Amniotic epithelial cell (primary cell): ENCODE measurements at regions not wholly inside any gene's neighbourhood (a gene's known extent, or its start where the extent isn't known, plus 50 kb on each side); places are given as distances from the start of the nearest gene placed in this dataset.

Source experiments
- DNase-seq: peaks from one replicate; pipeline ENCODE4 v3.0.0-alpha.2; 2010; ENCODE audit warnings: low read depth

DNA sequence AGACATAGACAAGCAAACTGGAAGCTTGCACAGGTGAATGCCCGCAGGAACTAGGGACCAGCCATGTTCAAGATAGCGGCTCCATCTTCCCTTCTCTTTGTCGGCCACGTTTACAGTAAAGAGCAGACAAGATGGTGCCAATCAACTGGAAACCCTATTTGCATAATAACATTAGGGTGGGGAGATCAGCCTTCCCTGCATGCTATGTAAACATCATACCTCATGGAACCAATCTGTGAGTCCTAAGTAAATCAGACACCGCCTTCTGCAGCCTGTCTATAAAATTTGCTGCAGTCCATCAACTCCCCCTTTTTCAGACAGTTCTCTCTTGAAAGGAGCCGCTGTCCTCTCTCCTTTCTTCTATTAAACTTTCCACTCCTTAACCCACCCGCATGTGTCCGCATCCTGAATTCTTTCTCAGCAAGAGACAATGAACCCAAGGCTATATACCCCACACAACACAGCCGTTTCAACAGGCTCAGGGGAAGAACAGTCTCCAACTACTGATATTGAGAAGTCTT lies 384.4 kb downstream of the EIPR1 start:
- DNase-seq, result no peak

DNA sequence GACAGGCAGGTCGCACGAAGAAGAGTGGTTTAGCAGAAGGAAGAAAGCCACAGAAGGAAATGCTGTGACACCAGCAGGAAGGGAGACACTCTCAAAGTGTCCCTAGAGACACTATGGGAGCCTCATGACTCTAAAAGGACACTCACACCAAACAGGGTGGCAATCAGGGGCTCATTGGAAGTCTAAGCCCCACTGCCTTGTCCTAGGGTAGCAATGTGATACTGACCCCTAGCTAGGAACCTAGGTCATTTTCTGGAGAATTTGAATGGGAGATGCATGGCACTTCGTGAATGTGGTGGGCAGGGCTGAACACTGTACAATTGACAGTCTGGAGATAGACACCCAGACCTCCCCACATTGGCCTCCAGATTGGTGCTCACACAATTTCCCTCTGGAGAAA lies 385.0 kb downstream of the EIPR1 start:
- no peak for DNase-seq

DNA sequence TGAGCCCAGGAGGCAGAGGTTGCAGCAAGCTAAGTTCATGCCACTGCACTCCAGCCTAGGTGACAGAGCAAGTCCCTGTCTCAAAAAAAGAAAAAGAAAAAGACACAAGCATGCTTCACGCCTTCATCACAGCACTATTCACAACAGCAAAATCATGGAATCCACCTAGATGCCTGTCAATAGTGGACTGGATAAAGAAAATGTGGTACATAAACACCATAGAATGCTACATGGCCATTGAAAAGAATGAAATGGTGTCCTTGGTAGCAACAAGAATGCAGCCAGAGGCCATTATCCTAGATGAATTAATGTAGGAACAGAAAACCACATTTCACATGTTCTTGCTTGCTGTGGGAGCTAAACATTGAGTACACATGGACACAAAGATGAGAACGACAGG lies 392.6 kb downstream of the EIPR1 start:
- DNase-seq, result no peak

DNA sequence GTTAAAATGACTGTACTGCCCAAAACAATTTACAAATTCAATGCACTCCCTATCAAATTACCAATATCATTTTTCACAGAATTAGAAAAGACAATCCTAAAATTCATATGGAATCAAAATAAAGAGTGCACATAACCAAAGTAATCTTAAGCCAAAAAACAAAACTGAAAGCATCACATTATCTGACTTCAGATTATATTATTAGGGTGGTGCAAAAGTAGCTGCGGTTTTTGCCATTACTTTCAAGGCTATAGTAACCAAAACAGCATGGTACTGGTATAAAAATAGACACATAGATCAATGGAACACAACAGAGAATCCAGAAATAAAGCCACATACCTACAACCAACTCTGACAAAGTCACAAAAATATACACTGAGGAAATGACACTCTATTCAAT lies 396.6 kb downstream of the EIPR1 start:
- no peak for DNase-seq

DNA sequence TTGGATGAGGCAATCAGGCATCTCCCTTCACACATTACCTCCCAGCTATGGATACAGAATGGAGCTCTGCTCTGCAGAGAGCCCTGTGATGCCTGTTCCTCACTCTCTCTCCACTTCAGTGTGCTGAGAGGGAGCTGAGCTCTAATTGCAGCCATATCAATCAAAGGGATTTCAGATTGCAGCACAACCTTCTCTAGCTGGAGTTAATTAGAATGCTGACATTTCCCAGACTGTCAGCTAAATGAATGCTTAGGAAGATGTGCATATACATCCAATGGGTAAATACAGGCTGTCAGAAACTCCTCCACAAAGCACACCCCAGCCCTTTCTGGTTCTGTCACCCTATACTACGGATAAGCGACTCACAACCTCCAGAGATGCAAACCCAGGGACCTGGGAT lies 402.6 kb downstream of the EIPR1 start:
- DNase-seq, result no peak

DNA sequence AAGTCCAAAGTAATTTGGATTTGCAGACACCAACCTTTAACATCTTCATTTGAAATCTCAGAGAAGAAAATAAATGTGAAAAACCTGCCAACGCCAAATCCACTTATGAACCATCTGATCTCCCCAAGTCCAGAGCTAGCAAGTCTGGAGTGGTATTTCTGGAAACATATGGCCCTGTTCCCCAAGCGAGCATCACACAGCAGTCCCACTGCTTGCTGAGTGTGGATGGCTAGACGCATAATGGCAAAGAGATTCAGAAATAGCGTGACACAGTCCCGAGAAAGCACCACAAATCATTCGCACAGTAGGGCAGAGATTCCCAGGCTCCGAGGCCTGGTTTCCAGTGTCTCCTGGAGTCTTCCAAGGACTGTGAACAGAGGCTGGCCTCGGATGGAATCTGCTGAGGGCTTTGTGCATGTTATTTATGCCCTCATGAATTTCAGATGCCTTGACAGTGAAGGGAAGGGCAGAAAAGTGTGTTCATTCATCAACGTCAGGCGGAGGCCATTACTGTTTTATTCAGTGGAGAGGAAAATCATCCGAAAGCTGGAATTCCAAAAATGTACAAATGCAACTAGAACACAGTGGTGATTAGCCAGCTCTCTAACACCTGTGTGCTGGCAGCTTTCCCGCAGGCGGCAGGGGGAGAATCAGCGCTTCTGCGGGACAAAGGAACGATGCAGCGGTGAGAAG lies 417.0 kb downstream of the EIPR1 start:
- DNase-seq, result no peak

DNA sequence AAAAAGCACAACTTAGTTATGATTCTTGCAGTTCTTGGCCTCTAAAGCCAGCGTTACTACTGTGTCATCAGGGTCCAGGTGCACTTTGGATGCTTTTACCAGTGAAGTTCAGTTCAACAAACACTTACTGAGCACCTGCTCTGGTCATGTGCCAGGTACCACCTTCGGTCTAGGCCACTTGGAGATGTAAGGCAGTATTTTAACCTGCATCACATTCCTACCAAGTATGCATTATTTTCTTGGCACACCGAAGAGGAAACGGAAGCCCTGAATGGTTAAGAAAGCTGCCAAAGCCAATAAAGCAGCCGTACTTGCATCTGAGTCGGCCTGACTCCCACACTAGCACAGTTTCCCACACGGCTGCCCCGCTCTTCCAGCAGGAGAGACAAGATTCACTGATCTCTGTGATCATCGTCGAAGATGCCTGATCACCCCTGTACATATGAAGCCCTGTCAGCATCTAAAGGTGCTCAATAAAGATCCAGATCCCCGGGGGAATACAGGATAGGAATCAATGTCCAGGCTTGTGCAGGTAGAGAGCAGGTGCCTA lies 427.1 kb downstream of the EIPR1 start:
- no peak for DNase-seq

DNA sequence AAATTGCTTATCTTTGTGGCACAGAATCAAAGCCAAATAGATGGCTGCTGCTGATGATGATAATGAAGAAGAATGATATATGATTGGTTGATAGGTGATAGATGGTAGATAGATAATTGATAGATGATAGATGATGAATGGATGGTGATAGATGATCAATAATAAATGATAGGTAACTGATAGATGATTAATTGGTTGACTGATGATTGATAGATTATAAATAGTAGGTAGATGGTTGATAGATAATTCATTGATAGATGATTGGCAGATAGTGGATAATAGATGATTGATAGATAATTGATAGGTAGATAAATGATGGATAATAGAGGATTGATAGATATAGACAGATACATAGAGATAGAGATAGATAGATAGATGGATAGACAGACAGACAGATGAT lies 430.2 kb downstream of the EIPR1 start:
- DNase-seq, result no peak

DNA sequence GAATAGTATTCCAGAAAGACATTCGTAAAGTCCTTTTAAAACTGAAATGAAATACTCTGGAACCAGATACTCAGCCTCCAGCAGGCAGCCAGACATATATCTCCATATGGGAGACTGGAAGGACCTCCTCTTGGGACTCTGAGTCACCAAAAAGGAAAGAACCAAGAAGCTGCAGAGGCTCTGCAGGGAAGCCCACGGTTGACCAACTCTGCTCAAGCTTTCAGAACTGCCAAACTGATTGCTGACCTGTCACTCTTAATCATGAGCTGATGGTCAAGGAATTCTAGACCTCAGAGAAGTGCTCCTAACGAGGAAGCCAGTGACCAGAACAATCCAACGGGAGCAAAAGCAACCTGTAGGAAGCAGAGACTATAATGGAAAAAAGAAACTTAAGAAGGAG lies 434.7 kb downstream of the EIPR1 start:
- DNase-seq, result no peak

DNA sequence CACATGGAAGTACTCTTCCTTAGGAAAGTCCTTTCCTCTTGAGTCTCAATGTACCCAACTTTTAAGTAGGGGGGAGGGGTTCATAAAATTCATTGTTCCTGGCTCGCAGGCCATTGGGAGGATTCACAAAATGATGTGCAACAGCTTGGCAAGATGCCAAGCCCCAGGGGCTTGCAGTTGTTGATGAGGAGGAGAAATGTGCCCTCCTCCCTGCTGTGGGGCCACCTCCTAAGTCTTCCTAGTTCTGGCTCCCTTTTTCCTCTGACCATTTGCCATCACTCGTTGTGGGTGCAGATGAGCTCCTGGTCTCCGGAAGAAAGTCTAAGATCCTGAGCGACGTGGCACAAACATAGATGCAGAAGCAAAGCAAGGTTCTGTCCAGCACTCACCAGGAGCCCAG lies 435.4 kb downstream of the EIPR1 start:
- DNase-seq, result no peak

DNA sequence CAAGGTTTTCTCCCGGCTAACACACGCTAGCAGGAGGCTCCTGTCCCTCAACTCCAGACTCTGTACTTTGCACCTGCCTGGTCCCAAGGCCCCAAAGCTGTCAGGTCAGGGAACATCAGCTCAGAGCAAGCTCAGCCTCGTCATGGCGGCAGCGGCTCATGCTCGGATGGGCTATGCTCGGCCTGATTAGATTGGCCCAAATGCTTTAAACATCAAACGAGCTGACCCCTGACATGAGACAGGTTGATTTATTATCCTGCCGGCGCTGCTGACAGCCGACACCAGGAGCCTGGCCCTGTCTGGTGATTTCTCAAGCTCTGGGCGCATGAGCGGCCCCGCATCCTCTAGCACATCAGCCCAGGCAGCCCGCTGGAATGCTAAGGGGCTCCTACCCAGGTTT lies 436.4 kb downstream of the EIPR1 start:
- DNase-seq, result no peak

DNA sequence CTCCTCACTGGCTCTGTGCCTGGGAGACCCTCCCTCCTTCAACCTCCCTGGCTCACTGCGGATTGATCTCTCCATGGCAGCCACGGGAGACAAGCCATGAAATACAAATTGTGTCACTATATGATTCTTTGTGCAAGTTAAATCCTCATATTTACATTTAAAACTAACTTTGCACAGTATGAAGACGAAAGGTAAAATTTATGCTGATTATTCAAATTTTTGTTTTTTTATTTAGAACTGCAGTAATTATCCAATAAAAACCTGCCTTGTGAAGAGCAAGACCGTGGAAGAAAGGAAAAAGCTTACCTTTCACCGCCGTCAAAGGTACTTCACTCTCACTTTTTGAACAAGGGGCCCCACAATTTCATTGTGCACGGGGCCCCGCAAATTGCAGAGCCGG lies 436.9 kb downstream of the EIPR1 start:
- DNase-seq, result no peak

DNA sequence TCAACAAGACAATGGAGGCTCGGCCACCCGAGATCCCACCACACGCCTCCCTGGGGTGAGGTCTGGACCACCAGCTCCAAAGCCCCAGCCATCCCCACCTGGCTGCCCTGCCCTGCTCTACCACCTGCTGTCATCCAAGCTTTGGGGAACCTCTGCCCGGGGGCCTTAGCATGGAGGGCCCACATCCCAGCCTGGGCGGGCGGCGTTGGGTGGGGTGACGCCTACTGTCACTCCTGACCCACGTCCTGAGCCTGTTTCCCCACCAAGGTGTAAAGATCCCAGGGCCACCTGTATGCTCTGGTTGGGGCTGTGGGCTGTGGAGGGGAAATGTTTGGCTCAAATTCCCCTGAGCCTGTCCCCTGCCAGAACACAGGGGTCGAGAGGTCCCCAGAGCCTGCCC lies 437.6 kb downstream of the EIPR1 start:
- DNase-seq, result no peak

DNA sequence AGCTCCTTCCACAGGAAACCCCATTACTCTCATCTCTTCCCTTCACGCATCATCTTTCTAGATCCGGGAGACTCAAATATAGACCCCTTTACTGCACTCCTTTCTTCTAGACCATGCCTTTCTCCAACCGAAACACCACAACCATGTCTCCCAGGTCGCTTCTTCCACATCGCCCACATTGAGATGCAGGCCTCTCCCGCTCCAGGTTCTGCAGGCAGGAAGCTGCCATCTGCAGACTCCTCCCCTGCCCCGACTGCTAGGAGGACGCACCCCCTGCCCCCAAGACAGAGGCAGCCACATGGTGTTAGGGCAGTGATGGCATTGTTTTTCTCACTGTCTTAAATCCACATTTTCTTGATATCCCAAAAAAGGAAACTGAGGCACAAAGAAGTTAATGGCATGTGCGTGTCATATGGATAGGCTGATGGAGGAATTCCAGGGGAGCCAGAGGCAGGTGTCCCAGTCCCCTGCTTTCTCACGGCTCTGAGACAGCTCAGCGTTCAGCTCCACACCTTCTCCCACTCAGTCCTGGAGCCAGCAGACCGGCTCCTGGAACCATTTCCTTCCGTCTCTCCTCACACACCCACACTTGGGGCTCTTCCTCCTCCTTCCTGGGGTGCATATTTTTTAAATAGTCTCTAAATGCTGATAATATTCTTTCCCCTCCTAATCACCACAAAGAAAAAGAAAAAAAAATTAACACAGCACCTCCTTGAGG lies 438.4 kb downstream of the EIPR1 start:
- no peak for DNase-seq

DNA sequence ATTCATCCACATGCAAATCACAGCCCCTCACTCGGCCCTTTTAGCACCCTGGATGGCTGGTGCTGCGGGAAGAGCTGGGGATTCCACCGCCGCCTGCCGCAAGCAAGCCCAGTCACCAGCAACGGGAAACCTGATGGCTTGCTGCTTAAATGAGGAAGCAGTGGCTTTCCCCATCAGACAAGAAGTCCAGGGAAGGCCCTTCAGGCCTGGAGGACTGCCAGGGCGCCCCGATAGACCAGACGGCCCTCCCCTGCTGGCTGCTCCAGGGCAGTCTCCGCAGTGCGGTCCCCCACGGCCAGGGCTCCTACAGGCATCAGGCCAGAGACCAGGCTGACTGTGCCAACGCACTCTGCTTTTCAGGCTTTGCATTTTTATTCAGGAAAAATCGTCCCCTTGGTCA lies 439.1 kb downstream of the EIPR1 start:
- no peak for DNase-seq

DNA sequence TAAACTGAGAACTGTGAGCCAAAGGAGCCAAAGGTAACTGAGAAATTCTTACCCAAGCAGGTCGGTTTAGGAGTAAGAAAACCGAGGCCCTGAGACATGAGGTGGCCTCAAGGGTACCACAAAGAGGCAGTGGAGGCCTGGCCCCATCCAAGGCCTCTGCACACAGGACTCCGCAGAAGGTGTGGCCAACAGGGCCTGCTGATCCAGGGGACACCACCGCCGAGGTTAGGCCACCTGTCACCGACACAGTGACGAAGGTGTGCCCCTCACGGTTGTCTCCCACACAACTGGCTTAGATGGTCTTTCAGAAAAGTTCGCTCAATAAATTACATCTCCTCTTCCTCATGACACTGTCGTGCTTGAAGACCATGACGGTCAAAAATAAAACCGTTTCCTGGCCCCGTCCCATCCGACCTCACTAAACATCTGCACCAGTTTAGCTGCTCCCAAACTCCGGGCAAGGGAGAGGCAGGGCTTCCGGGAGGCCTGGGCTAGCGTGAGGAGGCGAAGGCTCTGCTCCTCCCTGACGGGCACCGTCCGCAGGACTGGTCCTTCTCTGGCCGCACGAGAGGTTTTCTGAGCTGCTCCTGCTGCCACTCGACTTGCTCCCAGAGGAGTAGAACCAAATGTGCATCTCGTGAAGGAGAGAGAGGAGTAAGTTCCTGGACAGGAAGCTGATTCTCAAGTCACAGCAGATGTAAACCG lies 442.0 kb downstream of the EIPR1 start:
- DNase-seq, result no peak

DNA sequence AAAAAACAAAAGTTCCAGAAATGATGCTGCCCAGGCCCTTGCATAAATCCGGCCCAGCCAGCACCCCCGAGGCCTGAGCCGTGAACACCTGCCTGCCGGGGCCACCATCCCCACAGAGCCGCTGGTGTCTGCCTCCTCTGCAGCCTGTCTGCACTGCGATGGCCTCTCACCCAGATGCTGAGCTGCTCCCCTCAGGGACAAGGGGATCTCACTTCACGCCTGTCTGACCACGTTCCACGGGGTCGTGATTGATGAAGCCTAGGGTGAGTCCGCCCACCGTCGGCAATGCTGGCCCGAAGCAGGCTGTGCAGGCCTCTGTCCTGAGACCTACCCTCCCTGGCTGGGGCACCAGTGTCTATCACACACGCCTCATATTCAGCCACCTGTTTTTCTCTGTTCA lies 444.2 kb downstream of the EIPR1 start:
- DNase-seq, result no peak

DNA sequence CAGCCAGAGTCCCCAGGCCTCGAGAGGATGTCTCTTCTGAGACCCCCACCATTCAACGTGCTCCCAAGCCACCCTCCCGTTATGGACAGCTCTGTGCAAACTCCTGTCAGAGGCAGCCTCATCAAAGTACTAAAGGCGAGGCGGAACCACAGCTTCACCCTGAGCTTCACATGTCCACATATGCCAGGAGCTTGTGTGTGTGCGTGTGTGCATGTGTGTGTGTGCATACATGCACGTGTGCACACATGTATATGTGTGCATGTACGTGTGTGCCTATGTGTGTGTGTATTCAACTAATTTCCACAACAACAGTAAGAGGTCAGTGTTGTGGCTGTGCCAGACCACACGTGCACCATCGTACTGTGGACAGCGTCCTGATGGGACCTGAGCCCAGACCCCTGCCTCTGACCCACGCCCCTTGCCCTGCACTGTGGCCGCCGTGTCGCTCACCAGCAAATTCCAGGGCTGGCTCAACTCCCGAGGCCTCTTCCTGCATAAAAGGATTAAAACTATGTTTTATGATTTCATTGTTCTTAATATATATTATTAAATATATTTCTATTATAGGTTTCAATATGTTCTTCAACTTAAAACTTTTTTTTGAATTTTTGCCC lies 444.8 kb downstream of the EIPR1 start:
- DNase-seq, result no peak

DNA sequence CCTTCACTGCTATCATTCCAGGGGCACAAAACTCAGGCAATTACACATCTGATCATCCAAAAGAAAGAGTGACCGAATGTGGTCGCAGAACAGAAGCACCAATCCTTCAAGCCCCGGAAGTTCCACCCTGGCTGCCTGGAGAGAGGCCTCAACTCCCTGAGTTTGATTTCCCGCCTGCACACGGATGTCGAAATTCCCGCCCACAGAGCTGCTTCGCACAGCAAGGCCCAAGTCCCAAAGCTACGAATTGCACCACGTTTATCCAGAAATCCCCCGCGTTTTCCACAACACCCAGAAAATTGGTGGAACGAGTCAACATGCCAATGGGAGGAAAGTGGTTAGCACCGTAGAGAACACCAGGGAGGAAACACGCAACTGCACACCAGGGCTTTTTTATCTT lies 445.4 kb downstream of the EIPR1 start:
- DNase-seq, result no peak

DNA sequence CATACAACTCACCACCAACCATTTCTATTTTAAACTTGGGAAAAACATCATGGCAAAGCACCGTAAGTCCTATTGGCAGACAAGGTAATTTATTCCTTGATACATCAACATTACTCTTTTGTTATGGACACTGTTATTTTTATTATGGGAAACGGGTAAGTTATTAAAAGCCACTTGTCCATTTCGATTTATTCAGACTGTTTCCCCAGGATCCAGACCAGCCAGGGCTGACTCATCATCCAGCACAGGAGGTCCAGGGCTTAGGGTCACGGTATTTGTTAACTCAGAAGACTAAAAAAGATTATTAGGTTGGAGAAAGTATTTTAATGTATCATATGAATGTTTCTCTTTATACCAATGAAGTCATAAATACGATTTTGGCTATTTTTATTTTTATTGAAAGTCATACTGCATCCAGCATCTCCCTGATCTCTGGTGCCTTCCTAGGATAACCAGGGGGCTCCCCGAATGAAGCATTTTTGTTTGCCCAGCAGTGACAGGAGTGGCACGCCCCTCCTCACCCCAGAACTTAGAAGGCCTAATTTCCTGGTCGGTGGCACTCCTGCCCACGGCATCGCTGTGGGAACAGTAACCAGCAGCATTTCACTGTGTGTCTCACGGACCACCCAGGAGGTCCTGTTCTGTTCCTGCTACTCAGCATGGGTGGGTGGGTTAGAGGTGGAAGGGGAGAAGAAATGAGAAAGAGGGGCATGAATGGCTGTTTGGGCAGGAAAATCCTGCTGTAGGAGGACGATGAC lies 446.1 kb downstream of the EIPR1 start:
- no peak for DNase-seq

DNA sequence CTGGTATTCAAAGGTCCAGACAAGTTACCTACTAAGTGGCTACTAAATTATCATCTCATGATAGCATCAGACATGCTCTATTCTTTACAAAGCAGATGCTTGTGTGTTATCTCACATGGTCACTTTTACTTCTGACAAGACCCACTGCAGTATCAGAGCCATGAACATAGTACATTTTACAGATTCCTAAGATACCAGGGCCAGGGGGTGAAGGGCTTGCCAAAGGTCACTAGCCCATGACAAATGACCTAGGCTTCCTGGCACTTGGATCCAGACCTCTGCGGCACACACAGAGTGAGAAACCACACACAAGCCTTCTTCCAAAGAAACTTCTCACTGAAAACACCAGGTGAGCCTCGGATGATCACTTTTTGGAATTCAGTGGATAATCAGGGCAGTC lies 446.8 kb downstream of the EIPR1 start:
- no peak for DNase-seq

DNA sequence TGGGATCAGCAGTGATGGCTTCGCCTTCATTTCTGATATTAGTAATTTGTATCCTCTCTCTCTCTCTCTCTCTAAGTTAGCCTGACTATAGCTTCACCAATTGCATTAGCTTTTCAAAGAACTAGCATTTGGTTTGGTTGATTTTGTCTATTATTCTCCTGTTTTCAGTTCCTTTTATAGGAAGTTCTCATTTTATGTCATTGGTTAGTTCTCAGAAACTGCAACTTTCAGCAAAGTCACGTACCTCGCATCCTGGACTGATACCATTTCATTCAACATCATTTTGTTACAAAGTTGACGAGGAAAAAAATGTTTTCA lies 450.8 kb downstream of the EIPR1 start:
- DNase-seq, result no peak
